DND-41 (cell line): ENCODE measurements at regions not wholly inside any gene's neighbourhood (a gene's known extent, or its start where the extent isn't known, plus 50 kb on each side); places are given as distances from the start of the nearest gene placed in this dataset.

Experiments
- CTCF ChIP-seq: IDR thresholded peaks from 2 replicates; pipeline ENCODE4 v1.5.1; 2012; ENCODE audit warnings: borderline replicate concordance, low read length, moderate library complexity, mild to moderate bottlenecking; ENCODE audit not compliant: poor library complexity, severe bottlenecking; ENCODE audit errors: extremely low read depth
- EZH2 ChIP-seq: IDR thresholded peaks from 3 replicates; pipeline ENCODE4 v1.6.1; 2012; ENCODE audit warnings: borderline replicate concordance, low read depth, mild to moderate bottlenecking, moderate library complexity, low read length, inconsistent platforms; ENCODE audit not compliant: severe bottlenecking

GRCh38 chr11:112525270-112525669 lies 264.6 kb upstream of the PLET1 start:
- TF ChIP-seq CTCF: no peak
- no peak for TF ChIP-seq EZH2
